ENCODE measurements at regions not wholly inside any gene's neighbourhood (a gene's known extent, or its start where the extent isn't known, plus 50 kb on each side); places are given as distances from the start of the nearest gene placed in this dataset.
A peak's percentile ranks its signal among the peaks of the same experiment; 100 is the strongest.

DNA sequence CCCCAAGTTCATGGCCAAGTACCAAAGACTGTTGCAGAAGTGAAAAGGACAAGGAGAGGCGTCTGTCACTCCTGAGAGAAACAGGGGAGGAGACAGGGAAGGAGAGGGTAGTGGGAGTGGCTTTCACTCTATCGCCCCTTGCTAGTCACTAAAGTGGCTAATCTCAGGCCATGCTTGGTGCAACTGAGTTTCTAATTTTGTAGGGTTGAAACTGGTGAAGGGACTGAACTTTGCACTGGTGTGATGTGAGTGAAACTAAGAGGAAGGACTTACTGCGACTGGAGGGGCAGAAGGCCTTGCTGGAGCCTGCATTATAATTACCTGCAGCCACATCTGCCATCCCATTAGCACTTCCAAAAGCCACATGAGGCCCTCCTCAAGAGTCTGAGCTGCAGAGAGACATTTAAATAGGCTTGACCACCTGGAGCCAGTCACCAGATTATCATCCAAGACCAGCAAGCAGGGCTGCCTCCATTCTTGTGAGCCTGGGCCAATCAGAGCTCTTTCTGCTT lies 107.2 kb upstream of the EEPD1 start:
- intact Hi-C loops (cut with micrococcal nuclease; ENCODE audit: unreplicated experiment) = no loop called here
- SMC1A ChIA-PET (ENCODE audit: uncharacterized antibody, unreplicated experiment) = interaction anchor here (0.7 to 1.9 kb wide), 4 partner anchors 10 to 240 kb away, joined by 3 to 4 read pairs (median 4); no protein-coding TSS in a partner anchor

DNA sequence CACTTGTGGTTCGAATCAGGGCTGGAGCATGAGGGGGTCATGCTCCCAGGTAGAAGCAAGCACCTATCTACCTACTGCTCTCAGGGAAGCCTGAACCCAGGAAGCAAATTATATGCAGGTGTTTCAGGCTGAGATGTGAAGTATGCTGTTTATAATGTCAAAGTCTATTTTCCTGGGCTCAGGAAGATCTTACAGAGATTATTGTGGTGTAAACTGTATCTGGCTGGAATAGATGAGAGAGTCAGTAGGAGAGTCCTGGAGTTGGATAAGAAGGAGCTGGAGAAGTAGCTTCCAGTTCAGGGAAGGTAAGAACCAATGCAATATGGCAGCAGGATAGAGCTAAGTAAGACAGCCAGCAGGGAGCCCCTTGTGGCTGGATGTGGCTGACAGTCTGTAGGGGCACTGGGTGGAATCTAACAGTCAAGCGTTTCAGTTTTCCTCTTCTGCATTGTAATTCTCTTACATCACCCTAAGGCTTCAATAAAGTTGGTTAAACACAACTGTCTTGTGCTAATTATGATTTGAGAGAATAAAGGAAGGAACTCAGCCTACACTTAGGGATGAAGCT lies 105.9 kb upstream of the EEPD1 start:
- peak; percentile 64 for ATAC-seq
- ChIA-PET RAD21 (ENCODE audit: unreplicated experiment) (interaction anchor here (1.1 to 1.2 kb wide), 2 partner anchors 68 to 242 kb away, joined by 3 to 4 read pairs; no protein-coding TSS in a partner anchor), SMC1A (ENCODE audit: uncharacterized antibody, unreplicated experiment) (interaction anchor here (0.6 to 1.9 kb wide), 3 partner anchors 26 to 1147 kb away, joined by 3 to 4 read pairs (median 4); no protein-coding TSS in a partner anchor), POLR2A (no interaction called here), CTCF (interaction anchor here (0.9 to 1.5 kb wide), 5 partner anchors 8 to 51 kb away, joined by 3 to 5 read pairs (median 4); no protein-coding TSS in a partner anchor)
- FAIRE-seq = no peak
- BruUV-seq (replicated peaks) = no TSS peak
- intact Hi-C loops (cut with micrococcal nuclease; ENCODE audit: unreplicated experiment) (no loop called here), in situ Hi-C loops (cut with MboI) (no loop called here)
- WGBS (ENCODE audit: insufficient coverage, insufficient replicate concordance, low lambda C conversion rate, missing lambda C conversion rate) = 85% methylated on average over 2 of the region's 2 CpGs
- Histone ChIP-seq H3K4me1 (ENCODE audit: control insufficient read depth, insufficient read depth, low read length) (no peaks in the 10 kb centered on the region), H3K4me3 (no peak overlapping the region), H3K9me3 (replicated peaks; ENCODE audit: control insufficient read depth, insufficient read depth, low read length) (no peaks in the 10 kb centered on the region), H4K20me1 (ENCODE audit: control insufficient read depth, insufficient read depth) (no peaks in the 10 kb centered on the region), H3K79me2 (ENCODE audit: control insufficient read depth, insufficient read depth, low read length) (no peaks in the 10 kb centered on the region), H3K36me3 (ENCODE audit: control insufficient read depth in 2 of 2, insufficient read depth in 2 of 2, low read length in 1 of 2) (no peaks in the 10 kb centered on the region), H3K9ac (ENCODE audit: control insufficient read depth, insufficient read depth, low read length) (no peak overlapping the region), H2AFZ (ENCODE audit: control insufficient read depth, low read depth, low read length) (no peak overlapping the region), H3K4me2 (ENCODE audit: control insufficient read depth, insufficient read depth) (no peak overlapping the region), H3K27me3 (replicated peaks in 1 of 2; ENCODE audit: control insufficient read depth in 2 of 2, insufficient read depth in 2 of 2, low read length in 1 of 2) (no peaks in the 10 kb centered on the region), H3K27ac (ENCODE audit: control insufficient read depth, insufficient read depth) (no peak overlapping the region)
- DNase-seq (ENCODE audit: low read depth, low spot score) = no peak
- TF ChIP-seq, protein P1, sequence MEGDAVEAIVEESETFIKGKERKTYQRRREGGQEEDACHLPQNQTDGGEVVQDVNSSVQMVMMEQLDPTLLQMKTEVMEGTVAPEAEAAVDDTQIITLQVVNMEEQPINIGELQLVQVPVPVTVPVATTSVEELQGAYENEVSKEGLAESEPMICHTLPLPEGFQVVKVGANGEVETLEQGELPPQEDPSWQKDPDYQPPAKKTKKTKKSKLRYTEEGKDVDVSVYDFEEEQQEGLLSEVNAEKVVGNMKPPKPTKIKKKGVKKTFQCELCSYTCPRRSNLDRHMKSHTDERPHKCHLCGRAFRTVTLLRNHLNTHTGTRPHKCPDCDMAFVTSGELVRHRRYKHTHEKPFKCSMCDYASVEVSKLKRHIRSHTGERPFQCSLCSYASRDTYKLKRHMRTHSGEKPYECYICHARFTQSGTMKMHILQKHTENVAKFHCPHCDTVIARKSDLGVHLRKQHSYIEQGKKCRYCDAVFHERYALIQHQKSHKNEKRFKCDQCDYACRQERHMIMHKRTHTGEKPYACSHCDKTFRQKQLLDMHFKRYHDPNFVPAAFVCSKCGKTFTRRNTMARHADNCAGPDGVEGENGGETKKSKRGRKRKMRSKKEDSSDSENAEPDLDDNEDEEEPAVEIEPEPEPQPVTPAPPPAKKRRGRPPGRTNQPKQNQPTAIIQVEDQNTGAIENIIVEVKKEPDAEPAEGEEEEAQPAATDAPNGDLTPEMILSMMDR (IDR thresholded peaks at IDR 0.05 in 2 of 3, conservative IDR thresholded peaks at IDR 0.05 in 1 of 3; ENCODE audit: control insufficient read depth in 2 of 3, extremely low read depth in 1 of 3, insufficient read depth in 1 of 3, low read depth in 3 of 3, low read length in 3 of 3) = 0 out of 6 replicates have a peak, but pooled peaks of 1 of the 3 experiments have one; percentile 13
- no peak for TF ChIP-seq TARDBP (IDR thresholded peaks at IDR 0.05; ENCODE audit: borderline replicate concordance)

More for the DNA sequence above, 107.2 kb upstream of the EEPD1 start:
- BruUV-seq (replicated peaks) = no TSS peak
- Histone ChIP-seq H4K20me1 (ENCODE audit: control insufficient read depth, insufficient read depth) (no peaks in the 10 kb centered on the region), H3K9me3 (replicated peaks; ENCODE audit: control insufficient read depth, insufficient read depth, low read length) (no peaks in the 10 kb centered on the region), H3K4me2 (ENCODE audit: control insufficient read depth, insufficient read depth) (no peak overlapping the region), H3K9ac (ENCODE audit: control insufficient read depth, insufficient read depth, low read length) (no peak overlapping the region), H3K4me3 (no peak overlapping the region), H2AFZ (ENCODE audit: control insufficient read depth, low read depth, low read length) (no peak overlapping the region), H3K4me1 (ENCODE audit: control insufficient read depth, insufficient read depth, low read length) (no peaks in the 10 kb centered on the region), H3K27me3 (replicated peaks in 1 of 2; ENCODE audit: control insufficient read depth in 2 of 2, insufficient read depth in 2 of 2, low read length in 1 of 2) (no peaks in the 10 kb centered on the region), H3K27ac (ENCODE audit: control insufficient read depth, insufficient read depth) (no peak overlapping the region), H3K79me2 (ENCODE audit: control insufficient read depth, insufficient read depth, low read length) (no peaks in the 10 kb centered on the region), H3K36me3 (ENCODE audit: control insufficient read depth in 2 of 2, insufficient read depth in 2 of 2, low read length in 1 of 2) (no peaks in the 10 kb centered on the region)
- FAIRE-seq (no peak), DNase-seq (ENCODE audit: low read depth, low spot score) (no peak), ATAC-seq (peak; percentile 87)
- ChIA-PET RAD21 (ENCODE audit: unreplicated experiment) (interaction anchor here (0.6 to 1.1 kb wide), 4 partner anchors 66 to 83 kb away, joined by 3 read pairs; no protein-coding TSS in a partner anchor), POLR2A (no interaction called here), CTCF (interaction anchor here (0.9 to 1.5 kb wide), 4 partner anchors 10 to 52 kb away, joined by 3 to 5 read pairs (median 4); no protein-coding TSS in a partner anchor)
- WGBS (ENCODE audit: insufficient coverage, insufficient replicate concordance, low lambda C conversion rate, missing lambda C conversion rate) = 26% methylated on average over 3 of the region's 3 CpGs
- TF ChIP-seq MTA2 (IDR thresholded peaks at IDR 0.05; ENCODE audit: low read depth) (0 out of 2 replicates have a peak, but pooled peaks have one; percentile 24), NRF1 (conservative IDR thresholded peaks at IDR 0.05; ENCODE audit: low read depth, low read length) (no peak)
- in situ Hi-C loops (cut with MboI) = no loop called here
